BE2C (cell line): ENCODE measurements at regions not wholly inside any gene's neighbourhood (a gene's known extent, or its start where the extent isn't known, plus 50 kb on each side); places are given as distances from the start of the nearest gene placed in this dataset.

Experiments
- DNase-seq: peaks from one replicate; pipeline ENCODE4 v3.0.0-alpha.2; 2020
- H3K27me3 ChIP-seq: fragments of 250-450 bp; sonication (Bioruptor Pico); 2 replicates; pipeline ENCODE4 v1.5.1; 2020; ENCODE audit warnings: mild to moderate bottlenecking
- H3K36me3 ChIP-seq: fragments of 250-450 bp; sonication (Bioruptor Pico); 2 replicates; pipeline ENCODE4 v1.5.1; 2020; ENCODE audit warnings: mild to moderate bottlenecking
- H3K4me1 ChIP-seq: fragments of 250-450 bp; sonication (Bioruptor Pico); 2 replicates; pipeline ENCODE4 v1.5.1; 2020
- H3K4me3 ChIP-seq: 2 replicates; pipeline ENCODE4 v1.5.1; 2011; ENCODE audit warnings: low read depth, low read length
- H3K9me3 ChIP-seq: fragments of 250-450 bp; sonication (Bioruptor Pico); 2 replicates; pipeline ENCODE4 v1.5.1; 2020
- TF ChIP-seq, protein P1 (sequence below): IDR thresholded peaks from 2 replicates; pipeline ENCODE4 v1.5.1; 2012; ENCODE audit warnings: mild to moderate bottlenecking, low read depth, low read length

DNA sequence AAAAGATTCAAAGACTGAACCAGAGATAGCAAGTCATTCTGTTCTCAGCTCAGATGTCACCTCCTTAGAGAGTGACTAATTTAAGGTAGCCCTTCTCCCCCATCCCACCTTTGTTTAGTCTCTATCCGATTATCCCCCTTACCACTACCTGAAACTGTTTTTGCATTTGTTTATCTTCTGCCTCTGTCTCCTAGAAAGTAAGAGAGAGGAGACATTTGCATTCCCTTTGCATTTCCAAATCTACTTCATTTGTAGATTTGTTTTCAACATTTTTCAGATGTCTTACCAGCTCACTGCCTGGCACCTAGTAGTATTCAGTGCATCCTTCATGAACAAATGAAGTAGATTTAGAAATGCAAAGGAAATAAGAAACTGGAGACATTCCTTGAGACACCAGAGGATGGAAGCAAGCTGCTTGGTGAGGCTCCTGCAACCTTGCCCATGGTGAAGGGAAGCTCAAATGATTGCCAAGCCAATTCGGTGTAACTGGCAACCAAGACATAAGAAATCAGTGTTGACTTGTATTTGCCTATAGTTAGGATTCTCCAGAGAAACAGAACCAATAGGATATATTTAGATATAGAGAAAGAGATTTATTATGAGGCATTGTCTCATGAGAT, 385.7 kb downstream of the STK39 start:
- Histone ChIP-seq H3K27me3 (no peaks in the 10 kb centered on the region), H3K4me1 (no peaks in the 10 kb centered on the region), H3K9me3 (no peaks in the 10 kb centered on the region), H3K4me3 (no peak overlapping the region), H3K36me3 (no peaks in the 10 kb centered on the region)
- no peak for DNase-seq
- TF ChIP-seq, protein P1, sequence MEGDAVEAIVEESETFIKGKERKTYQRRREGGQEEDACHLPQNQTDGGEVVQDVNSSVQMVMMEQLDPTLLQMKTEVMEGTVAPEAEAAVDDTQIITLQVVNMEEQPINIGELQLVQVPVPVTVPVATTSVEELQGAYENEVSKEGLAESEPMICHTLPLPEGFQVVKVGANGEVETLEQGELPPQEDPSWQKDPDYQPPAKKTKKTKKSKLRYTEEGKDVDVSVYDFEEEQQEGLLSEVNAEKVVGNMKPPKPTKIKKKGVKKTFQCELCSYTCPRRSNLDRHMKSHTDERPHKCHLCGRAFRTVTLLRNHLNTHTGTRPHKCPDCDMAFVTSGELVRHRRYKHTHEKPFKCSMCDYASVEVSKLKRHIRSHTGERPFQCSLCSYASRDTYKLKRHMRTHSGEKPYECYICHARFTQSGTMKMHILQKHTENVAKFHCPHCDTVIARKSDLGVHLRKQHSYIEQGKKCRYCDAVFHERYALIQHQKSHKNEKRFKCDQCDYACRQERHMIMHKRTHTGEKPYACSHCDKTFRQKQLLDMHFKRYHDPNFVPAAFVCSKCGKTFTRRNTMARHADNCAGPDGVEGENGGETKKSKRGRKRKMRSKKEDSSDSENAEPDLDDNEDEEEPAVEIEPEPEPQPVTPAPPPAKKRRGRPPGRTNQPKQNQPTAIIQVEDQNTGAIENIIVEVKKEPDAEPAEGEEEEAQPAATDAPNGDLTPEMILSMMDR, result no peak

DNA sequence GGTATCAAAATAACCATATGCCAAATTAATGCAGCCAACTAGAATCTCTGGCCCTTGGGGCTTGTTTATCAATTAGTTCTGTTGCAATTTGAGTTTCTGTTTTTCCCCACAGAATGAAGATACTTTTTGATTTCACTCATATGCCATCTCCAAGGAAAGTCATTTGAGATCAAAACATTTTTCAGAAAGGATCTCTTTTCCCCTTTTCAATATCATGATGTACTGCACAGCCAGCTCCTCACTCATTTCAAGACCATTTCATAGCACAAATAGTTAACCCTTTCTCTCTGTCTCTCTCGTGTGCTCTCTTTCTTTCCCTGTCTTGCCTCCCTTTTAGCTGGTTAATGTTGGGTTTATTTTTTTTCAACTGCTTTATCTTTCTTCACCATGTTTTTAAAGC, 387.3 kb downstream of the STK39 start:
- TF ChIP-seq, protein P1, result no peak
- H3K9me3 ChIP-seq, result no peaks in the 10 kb centered on the region
- H3K27me3 ChIP-seq, result no peaks in the 10 kb centered on the region
- no peaks in the 10 kb centered on the region for H3K36me3 ChIP-seq
- H3K4me3 ChIP-seq, result no peak overlapping the region
- DNase-seq, result no peak
- H3K4me1 ChIP-seq, result no peaks in the 10 kb centered on the region

DNA sequence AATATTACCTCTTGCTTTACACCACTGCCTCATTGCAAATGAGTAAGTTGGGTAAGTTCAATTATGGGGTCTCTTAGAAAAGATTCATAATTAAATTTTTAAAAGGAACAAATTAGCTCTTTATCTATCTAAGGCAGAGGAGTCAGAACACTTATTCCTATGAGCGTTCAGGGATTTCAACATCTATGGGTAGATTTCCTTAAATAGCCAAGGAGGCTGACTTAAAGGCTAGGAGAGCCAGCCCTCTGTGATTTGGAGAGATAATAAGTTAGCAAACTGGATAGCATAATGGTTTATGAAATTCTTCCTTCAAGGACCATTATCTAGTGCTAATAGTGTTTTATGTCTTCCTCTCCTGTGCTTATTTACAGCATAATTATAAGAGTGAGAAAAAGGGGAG, 387.7 kb downstream of the STK39 start:
- Histone ChIP-seq H3K4me1 (no peaks in the 10 kb centered on the region), H3K9me3 (no peaks in the 10 kb centered on the region), H3K4me3 (no peak overlapping the region), H3K36me3 (no peaks in the 10 kb centered on the region), H3K27me3 (no peaks in the 10 kb centered on the region)
- TF ChIP-seq, protein P1, result no peak
- DNase-seq, result no peak

DNA sequence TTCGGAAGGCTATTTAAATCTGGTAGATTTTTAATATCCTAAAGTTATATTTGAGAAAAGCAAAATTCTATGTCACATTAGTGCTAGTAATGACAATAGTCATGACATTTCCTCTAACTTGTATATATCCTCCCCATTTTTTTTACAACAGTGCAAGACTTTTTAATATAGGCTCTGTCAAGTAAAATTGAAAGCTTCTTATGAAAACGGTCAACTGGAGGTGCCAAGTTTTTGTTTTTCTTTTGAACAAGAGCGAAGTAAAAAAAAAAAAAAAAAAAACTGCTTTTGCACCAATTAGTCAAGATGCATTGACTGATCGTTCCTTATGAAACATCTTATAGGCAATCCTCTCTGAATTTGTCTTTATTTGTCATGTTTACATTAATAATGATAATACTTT, 389.3 kb downstream of the STK39 start:
- TF ChIP-seq, protein P1, result no peak
- DNase-seq, result no peak
- no peaks in the 10 kb centered on the region for H3K9me3 ChIP-seq
- no peaks in the 10 kb centered on the region for H3K36me3 ChIP-seq
- H3K4me1 ChIP-seq, result no peaks in the 10 kb centered on the region
- H3K4me3 ChIP-seq, result no peak overlapping the region
- H3K27me3 ChIP-seq, result no peaks in the 10 kb centered on the region

DNA sequence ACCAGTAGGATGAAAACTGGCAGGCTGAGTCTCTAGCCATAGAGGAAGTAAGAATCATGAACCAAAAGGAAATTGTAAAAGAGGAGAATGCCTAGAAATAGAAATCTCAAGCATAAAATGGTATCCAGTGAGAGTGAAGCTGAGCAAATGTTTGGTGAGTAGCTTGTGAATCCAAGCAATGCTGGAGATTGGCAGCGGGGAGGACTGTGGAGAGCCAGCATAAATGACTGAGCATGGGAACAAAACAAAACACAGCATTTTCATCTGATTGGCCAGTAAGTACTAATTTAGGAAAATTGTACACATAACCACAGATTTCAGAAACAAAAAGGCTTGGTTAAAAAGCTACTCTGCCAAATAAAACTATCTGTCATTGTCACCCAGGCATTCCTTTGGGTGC, 390.0 kb downstream of the STK39 start:
- no peaks in the 10 kb centered on the region for H3K4me1 ChIP-seq
- no peaks in the 10 kb centered on the region for H3K27me3 ChIP-seq
- H3K9me3 ChIP-seq, result no peaks in the 10 kb centered on the region
- no peak for DNase-seq
- TF ChIP-seq, protein P1, result no peak
- H3K4me3 ChIP-seq, result no peak overlapping the region
- no peaks in the 10 kb centered on the region for H3K36me3 ChIP-seq

DNA sequence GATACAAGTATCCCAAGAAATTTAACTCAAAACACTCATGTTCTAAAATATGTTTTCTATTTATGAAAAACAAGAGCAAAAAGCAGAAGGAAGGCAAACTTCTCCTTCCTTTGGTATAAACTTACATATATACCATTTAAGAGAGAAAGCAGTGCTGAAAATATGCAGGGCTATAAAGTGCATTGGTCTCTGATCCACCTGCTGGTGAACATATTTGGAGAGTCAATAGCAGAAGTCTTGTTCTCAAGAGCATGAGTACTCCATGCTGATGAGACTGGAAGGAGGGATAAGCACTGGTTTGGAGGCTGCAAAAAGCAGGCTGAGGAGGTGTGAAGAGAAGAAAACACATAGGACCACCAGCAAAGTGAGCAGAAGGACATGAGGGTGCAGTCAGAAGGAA, 391.2 kb downstream of the STK39 start:
- Histone ChIP-seq H3K4me1 (no peaks in the 10 kb centered on the region), H3K9me3 (no peaks in the 10 kb centered on the region), H3K4me3 (no peak overlapping the region), H3K36me3 (no peaks in the 10 kb centered on the region), H3K27me3 (no peaks in the 10 kb centered on the region)
- DNase-seq, result no peak
- TF ChIP-seq, protein P1, result no peak
